HG03457 (cell line): ENCODE measurements at regions not wholly inside any gene's neighbourhood (a gene's known extent, or its start where the extent isn't known, plus 50 kb on each side); places are given as distances from the start of the nearest gene placed in this dataset.

ENCODE experiments used
- ATAC-seq: cut with Tn5 transposase; IDR thresholded peaks from one replicate; pipeline ENCODE4 v1.9.1; 2021; ENCODE audit warnings: moderate number of reproducible peaks; ENCODE audit not compliant: unreplicated experiment

DNA sequence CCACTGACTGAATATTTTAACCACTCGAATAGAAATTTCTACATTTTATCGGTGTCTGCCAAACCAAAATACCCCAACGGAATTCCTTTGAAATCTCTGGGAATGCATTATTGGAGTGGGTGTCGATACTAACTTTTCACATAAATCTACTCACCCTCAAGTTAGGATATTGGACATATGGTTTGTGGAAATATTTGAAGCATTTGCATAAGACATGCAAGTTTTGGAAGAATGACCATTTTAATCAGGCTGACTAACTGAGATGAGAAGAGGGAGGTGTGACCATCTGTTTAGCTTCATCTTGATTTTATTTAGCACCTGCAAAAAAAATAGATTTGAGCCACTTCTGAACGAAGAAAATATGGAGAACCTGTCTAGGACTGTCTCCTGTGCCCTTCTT, 61.2 kb downstream of the KLF6 start:
- ATAC-seq = no peak

- no peak for ATAC-seq
These were observed 64.6 kb downstream of the KLF6 start for GRCh38 chr10:3720228-3721019.

GRCh38 chr10:3719024-3719843, 65.8 kb downstream of the KLF6 start:
- ATAC-seq = no peak

DNA sequence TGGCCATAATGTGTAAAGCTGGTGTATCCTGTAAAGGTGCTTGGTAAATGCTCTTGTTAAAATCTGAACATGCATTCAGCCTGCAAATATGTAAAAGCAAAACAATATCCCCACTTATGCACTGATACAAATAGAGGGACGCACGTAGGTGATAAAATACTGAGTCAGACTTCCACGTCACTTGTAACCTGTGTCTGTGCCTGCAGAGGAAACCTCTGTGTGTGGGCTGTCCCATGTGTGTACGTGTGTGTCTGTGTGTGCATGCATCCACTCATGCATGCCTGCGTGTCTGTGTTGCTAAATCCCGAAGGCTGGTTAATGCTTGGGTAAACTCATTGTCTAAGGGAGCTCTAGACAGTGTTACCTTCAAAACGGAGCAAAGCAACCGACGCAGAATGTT, 68.9 kb downstream of the KLF6 start:
- ATAC-seq = no peak

DNA sequence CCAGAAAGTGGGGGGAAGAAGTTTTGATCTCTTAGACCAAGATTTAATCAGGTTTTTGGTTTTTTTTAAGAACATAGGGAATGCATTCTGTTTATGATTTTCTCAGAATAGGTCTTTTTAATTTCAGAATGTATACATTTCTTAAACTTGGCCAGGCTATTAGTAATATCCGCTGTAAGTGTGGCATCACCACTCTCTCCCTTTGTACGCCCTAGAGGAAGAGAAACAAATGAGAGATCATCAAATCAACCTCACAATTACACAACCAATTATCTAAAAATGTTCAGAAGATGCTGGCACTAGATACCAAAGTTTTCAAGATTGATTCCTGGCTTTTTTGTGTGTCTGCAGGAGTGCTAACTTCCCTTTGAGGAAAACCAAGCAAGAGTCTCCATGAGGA, 70.0 kb downstream of the KLF6 start:
- no peak for ATAC-seq

GRCh38 chr10:3714531-3714930, 70.5 kb downstream of the KLF6 start:
- no peak for ATAC-seq

DNA sequence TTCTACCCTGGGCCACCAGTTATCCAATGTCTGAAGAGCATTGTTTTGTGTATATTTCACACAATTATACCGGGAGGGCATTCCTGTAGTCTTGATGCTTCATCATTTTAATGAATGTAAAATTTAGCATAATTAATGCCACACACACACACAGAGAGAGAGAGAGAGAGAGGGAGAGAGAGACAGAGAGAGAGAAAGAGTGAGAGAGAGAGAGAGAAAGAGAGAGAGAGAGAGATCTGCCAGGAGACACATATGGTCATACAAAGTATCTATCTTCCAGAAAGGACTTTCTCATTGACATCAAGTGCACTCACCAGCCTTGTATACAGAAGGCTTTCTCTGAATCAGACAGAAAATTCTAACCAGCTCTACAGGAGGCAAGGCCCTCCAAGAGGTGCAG, 72.3 kb downstream of the KLF6 start:
- no peak for ATAC-seq

DNA sequence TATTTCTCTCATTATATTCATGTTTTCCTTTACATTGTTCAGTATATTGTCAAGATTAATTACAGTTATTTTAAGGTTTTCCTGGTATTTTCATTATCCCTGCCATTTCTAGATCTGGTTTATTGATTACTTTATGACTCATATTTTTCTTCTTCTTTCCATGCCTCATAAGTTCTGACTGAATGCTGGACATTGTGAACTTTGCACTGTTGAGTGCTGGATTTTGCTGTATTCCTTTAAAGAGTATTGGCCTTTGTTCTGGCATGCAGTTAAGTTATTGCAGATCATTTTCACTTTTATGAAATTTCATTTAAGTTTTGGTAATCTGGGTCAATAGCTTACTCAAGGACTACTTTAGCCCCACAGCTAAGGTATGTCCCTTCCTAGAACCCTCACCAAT, 73.1 kb downstream of the KLF6 start:
- no peak for ATAC-seq

DNA sequence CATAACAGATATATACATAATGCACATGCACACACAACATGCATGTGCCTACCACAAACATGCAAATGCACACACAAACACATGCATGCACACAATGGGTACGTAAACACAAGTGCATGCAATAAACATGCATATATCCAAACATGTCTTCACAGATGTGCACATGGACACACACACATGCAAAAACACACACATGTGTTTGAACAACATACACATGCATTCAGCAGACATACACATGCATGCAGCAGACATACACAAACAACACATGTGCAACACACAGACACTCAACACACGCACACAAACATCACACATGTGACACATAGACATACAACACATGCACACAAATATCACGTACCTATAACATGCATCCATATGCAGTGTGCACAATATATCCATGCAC, 74.2 kb downstream of the KLF6 start:
- ATAC-seq = no peak

GRCh38 chr10:3709456-3710060, 75.5 kb downstream of the KLF6 start:
- ATAC-seq = no peak

DNA sequence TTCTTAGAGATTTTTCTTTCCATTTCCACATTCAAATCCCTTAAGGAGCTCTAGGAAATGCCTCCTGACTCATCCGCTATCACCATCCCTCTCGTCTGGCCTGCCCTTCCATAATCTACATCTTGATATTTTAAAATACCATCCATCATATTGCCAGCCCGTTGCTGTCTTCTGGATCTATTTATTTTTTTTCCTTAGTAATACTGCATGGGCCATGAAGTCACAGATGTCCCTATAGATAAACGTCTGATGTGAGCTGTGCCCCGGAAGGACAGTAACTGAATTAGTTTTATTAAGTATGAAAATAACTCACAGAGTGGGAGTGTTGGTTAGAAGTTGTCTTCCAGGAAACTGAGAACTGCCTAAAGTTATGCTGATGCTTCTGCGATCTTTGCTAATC, 76.2 kb downstream of the KLF6 start:
- ATAC-seq = no peak

DNA sequence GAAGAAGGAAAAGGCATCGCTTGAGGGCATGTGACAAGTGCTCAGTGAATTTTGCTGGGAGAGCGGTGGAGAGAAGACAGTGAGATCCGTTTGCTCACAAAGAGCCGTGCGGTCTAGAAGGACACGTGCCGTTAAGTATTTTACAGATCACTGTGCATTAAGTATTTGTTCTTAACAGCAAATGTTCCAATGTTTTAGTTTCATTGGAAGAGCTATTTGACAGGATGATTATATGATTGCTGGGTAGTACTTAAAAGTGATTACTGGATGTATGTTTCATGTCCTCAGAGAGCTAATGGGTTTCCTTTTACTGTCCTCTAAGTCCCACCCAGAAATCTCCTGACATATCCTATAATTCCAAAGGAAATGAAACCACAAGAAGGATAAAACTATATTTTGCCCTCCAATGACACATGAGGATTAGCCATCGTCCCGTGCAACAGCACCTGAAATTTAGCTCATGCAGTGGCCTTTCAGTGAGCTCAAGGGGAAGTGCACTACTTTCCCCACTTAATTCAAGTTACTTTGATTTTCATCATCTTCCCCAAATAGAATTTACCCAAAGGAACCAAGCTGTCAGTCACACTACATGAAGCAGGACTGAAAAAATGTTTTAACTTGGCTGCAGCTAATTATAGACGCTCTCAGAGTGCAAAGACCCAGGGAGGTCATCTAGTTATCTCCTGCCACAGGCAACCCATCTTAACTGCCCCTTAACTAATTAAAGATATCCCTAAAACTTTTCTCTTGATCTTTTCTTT, 80.3 kb downstream of the KLF6 start:
- ATAC-seq = no peak

GRCh38 chr10:3702569-3702968, 82.4 kb downstream of the KLF6 start:
- no peak for ATAC-seq

DNA sequence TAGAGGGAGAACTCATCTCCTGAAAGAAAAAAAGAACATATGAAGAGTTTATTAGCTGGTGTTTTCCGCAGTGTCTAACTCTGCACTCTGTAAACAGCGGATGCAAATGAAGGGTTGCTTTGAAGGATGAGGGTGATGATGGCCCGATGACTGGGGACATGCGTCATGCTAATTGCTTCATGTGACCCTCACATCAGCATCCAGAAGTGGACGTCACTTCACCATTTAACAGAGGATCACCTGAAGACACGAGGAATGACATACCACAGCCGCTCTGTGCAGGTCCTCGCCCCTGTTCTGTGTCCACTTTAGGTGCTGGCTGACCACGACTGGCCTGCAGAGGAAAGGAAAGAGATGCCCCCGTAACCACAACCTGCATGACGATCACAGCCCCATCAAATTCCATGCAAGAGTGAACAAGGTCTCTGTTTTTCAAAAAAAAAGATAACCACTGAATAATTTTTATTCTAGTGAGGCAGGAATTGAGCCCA, 82.9 kb downstream of the KLF6 start:
- no peak for ATAC-seq

- no peak for ATAC-seq
These were observed 83.5 kb downstream of the KLF6 start for GRCh38 chr10:3701491-3701890.

DNA sequence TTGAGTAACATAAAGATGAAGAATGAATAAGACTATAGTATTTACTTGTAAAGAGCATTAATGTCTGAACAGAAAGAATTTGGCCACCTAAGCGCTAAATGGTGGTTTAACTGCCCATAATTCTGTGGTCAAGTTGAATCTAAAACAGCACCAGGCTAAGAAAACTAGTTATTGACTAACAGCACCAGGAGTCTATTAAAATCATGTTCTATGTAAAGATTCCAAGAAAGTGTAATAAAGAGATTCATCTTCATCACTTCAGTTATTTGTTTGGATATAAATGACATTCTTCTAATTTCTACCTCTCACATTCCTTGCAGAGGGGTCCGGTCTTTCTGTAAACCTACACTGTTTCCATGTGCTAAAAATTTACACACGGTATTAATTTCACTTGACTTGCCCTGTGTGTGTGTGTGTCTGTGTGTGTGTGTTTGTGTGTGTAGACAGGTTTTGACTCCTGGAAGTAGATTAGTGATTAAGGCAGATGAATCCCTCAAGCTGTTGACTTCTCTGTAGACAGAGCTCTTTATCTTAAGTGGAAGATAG, 84.4 kb downstream of the KLF6 start:
- ATAC-seq = no peak

DNA sequence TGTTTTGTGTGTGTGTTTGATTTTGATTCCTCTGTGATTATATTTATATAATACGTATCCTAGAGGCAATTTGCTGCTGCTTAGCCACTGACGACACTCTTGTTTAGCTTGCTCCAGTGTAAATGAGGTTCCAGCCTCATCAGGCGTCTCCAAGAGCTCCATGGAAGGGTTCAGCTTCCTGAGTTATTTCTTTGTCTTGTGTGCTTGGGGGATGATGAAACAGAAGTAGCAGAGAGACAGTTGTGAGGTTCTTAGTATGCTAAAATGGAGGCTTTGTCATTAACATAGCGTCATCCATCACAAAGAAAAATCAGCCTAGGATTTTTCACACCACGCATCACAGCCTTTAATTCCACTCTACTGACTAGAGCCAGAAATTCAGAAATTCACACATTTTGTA, 85.1 kb downstream of the KLF6 start:
- no peak for ATAC-seq

DNA sequence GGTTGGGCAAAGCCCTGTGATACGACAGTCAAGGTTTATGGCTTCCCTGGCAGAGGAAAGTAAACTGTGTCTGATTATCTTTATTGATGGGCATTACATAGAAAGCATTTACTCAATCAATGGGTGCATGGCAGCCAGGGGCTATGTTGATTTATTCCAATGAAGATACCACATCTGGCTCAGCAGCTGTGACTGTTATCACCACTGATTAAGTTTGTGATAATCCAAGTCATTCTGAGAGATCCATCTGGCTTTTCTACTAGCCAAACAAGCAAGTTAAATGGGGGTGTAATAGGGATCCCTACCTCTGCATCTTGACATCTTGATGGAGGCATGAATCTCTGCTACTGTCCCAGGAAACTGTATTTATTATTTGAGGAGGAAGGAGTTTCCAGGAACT, 86.7 kb downstream of the KLF6 start:
- ATAC-seq = no peak

- ATAC-seq = no peak
These were observed 91.3 kb downstream of the KLF6 start for GRCh38 chr10:3693698-3694080.

DNA sequence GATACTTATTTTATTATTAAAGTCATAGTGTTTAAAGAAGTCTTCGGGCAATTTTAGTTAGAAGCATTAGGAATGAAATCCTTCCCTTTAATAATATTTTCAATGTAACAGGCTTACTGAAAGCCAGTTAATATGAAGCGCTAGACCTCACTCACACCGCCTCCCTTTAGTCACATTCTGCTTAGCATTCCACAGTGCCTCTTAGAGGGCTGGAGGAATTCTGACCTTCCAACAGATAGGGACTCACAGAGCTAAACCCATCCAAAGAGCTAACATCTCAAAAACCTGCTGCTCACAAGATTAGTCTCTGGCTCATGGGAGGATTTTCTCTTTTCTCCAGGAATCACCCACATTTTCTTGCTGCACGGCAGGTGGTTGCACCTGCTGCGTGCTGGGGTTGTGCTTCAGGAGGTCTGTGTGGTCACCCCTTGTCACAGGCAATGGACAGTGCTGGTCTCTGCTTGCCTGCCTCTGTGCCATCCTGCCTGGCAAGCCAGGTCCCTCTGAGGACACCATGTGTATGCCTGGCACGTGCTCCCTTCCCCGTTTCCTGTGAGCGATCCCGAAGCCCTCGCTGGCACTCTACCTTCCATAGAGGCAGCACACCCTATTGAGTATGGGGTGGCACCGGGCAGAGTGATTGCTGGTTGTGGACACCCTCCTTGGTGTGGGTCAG, 91.8 kb downstream of the KLF6 start:
- no peak for ATAC-seq
